HG03469 (cell line): ENCODE measurements at regions not wholly inside any gene's neighbourhood (a gene's known extent, or its start where the extent isn't known, plus 50 kb on each side); places are given as distances from the start of the nearest gene placed in this dataset.
"Not testable (repeated sequence)": the region's sequence is repeated elsewhere in the genome, so short reads cannot be mapped to it uniquely, and the experiment has no call there.

Source experiments
- ATAC-seq: cut with Tn5 transposase; IDR thresholded peaks from one replicate; pipeline ENCODE4 v1.9.1; 2021; ENCODE audit warnings: mild to moderate bottlenecking, moderate library complexity, moderate number of reproducible peaks; ENCODE audit not compliant: unreplicated experiment

DNA sequence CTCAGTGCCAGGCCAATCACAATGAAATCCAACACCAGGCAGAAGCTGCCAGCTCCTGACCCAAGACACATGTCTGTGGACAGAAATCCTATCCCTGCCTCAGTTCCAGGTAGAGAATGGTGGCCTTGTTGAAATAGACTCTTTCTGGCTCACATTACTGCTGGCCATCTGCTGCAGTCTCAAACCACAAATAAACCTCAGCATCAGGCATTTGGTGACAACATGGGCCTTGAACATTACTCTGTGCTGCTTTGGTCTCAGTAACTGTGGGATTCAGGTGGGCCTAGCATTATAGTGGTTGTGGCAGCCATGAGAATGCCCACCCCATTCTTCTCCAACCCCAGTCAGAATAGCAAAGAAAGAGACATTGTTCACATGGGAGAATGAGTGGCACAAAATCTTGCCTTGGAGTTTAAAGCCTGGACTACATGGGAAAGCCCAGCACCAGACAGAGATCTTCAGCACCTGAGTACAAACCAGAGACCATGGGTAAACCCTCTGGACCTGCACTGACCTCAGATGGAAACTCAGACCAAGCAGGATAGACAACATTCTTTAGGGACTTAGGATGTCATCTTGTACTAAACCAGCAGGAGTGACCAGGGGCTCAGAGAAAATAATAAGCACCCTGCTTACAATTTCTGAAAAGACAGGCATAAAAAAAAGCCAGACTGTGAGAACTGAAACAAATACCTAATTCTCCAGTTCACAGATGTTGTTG, 50.4 kb upstream of the TRAM1L1 start:
- no peak for ATAC-seq

DNA sequence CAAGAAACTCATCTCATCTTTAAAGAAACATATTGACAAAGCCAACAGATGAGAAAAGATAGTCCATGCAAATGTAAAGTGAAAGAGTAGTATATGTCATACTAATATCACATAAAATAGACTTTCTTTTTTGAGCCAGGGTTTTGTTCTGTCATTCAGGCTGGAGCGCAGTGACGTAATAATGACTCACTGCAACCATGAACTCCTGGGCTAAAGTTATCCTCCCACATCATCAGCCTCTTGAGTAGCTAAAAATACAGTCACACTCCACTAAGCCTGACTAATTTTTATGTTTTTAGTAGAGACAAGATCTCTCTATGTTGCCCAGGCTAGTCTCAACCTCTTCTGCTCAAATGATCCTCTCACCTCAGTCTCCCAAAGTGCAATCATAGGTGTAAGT, 51.8 kb upstream of the TRAM1L1 start:
- no peak for ATAC-seq

DNA sequence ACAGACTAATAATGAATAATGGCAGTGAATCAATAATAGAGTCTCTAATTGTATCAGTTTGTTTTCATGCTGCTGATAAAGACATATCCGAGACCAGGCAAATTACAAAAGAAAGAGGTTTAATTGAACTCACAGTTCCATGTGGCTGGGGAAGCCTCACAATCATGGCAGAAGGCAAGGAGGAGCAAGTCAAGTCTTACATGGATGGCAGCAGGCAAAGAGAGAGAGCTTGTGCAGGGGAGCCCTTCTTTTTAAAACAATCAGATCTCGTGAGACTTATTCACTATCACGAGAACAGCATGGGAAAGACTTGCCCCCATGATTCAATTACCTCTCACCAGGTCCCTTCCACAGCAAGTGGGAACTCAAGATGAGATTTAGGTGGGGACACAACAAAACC, 53.4 kb upstream of the TRAM1L1 start:
- not testable (repeated sequence) for ATAC-seq

DNA sequence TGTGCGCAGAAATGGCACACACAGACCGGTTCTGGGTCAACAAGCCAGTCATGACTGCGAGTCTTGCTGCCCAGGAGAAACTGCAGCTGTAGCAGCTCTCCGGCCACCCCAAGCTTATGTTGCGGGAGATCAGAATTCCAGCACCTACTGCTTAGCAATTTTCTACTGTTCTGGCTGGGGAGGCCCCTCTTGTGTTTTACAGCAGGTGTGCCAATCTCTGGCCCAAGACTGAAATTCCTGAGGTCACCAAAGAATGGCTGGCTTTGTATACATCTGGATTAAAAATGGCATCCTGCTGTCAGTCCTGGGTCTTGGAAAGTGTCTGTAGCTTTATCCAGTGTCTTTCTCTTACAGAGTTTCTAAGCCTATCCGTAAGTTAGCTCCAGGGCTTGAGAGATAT, 68.9 kb upstream of the TRAM1L1 start:
- no peak for ATAC-seq

DNA sequence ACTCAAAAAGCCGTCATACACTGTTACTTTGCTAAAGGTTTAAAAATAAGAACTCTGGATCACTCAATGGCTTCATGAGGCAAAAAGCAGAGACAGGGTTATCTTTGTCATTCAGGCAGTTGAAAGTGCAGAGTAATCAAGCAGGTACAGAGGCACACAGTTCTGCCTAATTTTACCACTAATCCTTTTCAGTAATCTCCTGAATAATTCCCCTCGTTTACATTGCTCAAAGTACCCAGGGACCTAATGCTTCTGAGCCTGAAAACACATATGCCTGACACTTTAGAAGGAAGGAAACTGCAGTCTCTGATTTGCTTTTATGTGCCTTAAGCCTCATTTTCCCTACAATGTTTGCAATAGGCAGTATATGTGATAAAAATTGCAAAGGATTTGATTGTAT, 71.4 kb upstream of the TRAM1L1 start:
- no peak for ATAC-seq

DNA sequence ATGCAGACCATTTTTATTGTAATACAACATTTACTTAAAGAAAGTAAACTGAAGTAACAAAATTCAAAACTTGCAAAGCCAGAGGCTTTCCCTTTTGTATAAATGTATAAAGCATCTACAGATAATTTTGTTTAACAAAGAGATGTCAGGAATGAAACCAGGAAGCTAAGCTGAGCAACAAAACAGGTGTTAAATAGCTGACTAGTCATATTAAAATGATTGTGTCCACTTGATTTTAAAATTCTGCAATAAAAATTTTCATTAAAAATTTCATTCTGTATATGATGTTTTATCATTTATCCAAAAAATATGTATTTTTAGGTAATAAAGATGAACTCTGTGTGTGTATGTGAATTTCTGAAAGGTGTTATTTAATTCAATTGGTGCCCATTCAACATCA, 72.0 kb upstream of the TRAM1L1 start:
- ATAC-seq, result no peak

DNA sequence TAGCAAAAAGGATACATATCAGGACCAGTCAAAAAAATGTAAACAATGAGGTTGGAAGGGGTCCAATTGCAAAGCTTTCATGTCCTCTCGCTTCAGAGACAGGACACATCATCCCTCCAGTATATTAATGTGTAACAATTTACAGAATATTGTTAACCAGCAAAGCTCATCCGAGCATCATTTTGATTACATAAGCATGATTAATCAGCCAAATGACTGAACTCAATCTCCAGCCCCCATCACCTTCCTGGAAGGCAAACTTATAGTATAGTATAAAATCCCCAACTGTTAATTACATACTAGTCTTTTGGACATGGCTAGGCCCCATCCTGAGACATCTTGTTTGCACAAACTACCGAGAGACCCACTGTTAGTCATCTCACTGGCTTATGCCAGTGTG, 77.6 kb upstream of the TRAM1L1 start:
- no peak for ATAC-seq

DNA sequence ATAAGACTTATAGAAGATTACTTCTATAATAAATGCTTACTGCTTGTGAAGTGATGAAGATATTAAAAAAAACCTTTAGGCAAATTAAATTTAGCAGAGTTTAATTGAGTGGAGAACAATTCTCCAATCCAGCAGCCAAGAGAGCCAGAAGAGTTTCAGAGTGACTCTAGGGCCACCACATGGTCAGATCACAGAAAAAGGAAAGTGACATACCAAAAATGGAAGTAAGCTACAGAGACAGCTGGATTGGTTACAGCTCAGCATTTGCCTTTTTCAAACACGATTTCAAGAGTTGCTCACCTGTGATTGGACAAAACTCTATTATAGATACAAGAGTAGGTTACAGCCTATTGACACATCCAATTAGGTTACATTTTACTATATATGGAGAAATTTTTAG, 79.0 kb upstream of the TRAM1L1 start:
- ATAC-seq, result no peak

DNA sequence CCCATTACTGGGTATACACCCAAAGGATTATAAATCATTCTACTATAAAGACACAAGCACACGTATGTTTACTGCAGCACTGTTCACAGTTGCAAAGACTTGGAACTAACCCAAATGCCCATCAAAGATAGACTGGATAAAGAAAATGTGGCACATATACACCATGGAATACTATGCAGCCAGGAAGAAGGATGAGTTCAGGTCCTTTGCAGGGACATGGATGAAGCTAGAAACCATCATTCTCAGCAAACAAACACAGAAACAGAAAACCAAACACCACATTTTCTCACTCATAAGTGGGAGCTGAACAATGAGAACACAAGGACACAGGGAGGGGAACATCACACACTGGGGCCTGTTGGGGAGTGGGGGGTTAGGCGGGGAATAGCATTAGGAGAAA, 90.0 kb upstream of the TRAM1L1 start:
- not testable (repeated sequence) for ATAC-seq

DNA sequence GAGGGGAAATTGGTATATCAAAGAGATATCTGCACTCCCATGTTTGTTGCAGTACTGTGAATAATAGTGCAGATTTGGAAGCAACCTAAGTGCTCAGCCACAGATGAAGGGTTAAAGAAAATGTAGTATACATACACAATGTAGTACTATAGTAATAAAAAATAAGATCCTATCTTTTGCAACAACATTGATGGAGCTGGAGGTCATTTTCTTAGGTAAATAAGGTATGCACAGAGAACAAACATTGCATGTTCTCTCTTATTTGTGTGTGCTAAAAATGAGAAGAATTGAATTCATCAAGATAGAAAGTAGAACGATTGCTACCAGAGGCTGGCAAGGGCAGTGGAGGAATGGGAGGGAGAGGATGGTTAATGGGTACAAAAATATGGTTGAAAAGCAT, 117.9 kb upstream of the TRAM1L1 start:
- ATAC-seq, result no peak

DNA sequence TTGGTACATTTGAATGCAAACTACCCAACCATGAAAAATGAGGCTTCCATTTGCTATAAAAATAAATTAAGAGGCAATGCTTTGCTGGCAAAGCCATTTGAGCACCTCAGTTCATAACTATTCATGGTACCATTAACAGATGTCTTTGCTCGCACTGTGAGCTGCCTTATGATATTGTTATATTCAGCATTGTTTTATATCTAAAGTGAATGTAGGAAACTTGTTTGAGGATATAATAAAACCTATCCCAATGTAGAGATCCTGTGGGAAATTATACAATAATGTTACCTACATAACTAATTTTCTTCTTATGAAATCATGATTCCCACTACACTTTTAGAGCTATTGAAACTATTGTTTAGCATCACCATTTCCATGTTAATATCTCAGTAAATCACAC, 125.2 kb upstream of the TRAM1L1 start:
- no peak for ATAC-seq

DNA sequence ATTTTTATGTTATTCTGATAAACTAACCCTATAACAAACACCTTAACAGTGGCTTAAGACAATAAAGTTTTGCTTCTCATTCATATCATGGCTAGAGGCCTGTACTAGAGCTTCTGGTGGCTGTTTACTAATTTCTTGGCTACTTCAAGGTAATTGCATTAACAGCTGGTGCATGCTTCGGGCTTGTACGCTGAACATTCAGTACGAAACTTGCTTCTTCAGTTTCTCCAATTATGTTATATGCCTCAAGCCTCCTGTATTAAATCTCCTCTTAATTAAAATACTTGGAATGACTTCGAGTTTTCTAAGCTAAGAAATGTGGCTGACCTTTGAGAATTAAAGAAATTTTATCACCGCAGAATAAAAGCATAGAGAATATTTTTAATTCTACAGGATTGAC, 138.9 kb upstream of the TRAM1L1 start:
- ATAC-seq, result no peak

DNA sequence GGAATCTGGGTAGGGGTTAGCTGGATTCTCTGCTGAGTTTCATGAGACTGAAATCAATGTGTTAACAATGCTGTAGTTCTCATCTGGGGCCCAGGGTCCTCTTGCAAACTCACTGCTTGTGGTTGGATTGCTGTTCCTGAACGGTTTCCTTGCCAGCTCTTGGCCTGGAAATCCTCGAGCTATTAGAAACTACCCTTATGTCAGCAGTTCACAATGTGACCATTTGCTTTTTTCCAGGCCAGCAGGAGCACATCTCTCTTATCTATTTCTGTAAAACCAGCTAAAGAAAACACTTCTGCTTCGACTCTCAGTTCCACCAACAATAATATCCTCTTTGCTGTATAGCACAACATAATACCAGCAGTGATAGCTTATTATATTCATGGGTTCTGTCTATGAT, 140.1 kb upstream of the TRAM1L1 start:
- ATAC-seq, result no peak

DNA sequence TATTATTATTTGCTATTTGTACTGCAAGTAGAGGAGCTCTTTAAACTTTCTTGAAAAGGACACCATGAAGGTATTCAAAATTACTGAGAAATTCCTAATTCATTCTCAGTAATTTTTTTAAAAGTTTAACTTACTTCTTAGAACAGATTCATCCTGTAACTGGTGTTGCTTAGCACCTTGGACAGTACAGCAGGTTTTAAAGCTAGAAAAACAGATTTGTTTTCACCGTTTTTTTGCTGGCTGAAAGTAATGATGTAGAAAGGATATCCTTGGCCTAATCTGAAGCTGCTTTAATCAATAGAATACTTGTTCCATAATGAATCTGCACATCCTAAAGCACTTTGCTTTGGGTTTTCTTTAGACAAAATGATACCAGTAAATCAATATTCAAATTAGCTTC, 142.5 kb upstream of the TRAM1L1 start:
- no peak for ATAC-seq

DNA sequence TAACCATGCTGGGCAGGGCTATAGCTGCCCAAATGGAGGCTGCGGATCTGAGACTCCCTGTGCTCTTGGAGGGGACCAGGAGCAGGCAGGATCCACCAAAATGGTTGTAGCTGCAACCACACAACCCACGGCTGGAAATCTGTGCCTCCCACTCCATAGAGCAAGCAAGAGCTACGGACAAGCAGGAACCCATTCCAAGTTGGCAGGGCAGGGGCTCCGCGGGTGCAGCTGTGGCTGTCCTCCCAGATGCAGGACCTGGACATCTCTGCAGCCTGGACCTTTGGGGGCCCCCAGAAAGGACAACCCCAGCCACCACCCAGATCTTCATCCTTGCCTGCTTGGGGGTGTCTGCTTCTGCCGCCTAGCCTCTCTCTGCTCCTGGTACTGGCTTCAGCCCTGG, 154.1 kb upstream of the TRAM1L1 start:
- ATAC-seq, result no peak

DNA sequence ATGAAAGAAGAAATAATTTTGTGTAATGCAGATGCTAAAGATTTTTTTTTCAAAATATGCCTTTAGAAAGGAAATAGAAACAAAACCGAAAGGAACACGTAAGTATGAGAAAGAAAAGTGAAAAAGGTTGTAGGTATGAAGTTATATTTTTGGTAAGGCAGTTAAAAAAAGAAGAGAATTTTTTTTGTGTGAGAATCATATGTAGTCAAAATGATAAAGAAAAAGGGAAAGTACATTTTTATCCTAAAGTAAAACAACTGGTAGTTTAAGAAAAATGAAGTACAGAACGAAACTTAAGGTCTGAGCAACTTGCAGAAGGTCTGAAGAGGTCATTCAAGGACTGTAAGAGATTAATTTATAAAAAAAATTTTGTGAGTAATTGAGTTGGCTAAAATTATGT, 164.0 kb upstream of the TRAM1L1 start:
- peak; percentile 98 for ATAC-seq

DNA sequence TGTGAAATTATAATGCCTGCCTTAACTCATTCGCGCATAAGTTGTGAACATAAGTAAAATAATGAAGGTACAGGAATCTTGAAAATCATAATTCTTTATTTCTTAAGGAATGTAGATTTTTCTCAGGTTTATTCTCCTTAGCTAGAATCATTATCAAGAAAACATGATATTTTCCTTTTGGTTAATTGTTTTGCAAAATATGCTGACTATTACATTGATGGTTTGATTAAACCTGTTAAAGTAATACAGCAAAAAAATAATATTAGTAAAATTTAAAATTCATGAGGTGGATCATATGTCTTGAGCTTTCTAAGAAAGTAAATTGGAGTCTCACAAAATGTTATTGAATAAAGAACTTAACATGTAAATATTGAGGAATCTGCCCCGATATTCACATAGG, 178.7 kb upstream of the TRAM1L1 start:
- ATAC-seq, result no peak

DNA sequence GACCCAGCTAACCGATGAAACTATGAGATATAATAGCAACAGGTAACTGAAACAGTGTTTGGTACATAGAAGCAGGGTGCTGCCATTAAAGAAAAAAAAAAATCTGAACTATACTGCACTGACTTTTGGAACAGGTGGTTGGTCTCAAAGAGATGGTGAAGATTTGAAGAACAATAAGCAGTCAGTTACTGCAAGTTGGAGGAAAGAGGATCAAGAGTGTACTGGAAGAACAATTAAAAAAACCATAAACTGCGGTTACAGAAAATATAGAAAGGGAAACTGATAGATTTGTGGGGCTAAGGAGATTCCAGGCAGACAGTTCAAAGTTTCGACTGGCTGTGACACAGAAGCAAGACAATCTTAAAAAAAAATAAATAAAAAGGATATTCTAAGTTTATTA, 181.9 kb upstream of the TRAM1L1 start:
- ATAC-seq, result no peak

DNA sequence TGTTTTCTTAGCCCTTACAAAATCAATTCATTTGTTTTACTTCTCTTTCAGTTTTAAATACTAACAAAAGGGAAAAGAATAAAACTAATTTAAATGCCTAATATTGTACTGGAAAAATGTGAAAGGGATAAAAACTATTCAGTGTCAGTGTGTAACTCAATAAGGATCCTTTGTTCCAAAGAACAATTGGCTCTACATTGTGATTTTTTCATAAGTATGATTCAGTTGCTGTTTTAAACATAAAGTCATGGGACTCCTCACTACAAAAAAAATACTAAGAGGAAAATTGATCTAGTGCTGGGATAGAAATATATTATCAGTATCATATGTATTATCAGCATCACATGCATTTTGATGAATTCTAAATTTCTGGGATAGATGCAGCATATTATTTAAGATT, 199.4 kb upstream of the TRAM1L1 start:
- ATAC-seq, result no peak

DNA sequence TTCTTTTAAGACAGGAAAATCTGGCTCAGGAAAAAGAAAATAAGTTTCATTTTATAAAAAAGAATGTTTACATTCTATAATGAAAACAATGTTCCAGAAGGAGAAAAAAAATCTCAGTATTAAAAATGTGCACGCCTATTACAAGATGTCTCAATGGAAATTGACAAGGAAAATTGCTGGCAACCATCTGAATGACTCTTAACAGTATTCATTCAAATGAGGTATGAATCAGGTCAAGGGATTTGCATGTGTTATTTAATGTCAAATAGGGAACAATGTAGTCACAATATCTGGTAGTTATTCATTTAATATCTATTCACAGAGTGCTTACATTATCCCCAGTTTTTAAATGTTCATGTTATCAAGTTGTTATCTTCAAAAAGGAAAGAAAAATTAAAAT, 208.4 kb upstream of the TRAM1L1 start:
- no peak for ATAC-seq

DNA sequence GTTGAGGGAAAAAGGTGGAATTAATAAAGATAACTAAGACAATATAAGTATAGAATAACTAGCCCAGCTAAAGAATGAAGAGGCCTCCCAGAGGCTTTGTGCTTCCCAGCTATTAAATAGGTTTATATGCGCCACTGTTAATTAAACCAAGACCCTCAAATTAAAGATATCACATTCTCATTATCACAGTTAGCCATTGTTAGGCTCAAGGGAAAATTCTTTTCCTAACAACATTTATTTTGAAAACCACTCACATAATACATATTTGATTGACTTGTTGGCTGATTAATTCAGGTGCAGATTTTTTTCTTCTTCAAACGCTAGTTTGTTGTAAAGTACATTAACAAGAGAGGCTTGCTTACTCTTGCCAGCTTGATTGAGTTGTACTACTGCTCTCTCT, 216.8 kb upstream of the TRAM1L1 start:
- ATAC-seq, result no peak

DNA sequence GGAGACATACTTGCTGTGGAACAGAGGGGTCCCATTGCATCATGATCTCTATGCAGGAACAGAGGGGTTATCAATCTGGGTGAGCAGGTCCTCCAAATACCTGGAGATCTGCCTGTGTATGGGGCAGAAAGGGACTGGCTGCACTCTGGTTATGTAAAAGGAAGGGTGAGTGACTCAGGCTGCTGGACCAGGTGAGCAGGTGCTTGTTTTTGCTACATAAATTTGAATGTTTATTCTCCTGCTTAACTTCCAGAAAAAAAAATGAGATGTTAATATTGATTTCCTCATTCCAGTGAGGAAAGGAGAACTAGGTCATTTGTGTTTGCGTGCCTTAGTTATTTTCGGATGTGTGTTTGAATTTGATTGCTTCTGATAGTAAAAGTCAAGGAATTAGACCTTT, 225.8 kb upstream of the TRAM1L1 start:
- ATAC-seq, result no peak

DNA sequence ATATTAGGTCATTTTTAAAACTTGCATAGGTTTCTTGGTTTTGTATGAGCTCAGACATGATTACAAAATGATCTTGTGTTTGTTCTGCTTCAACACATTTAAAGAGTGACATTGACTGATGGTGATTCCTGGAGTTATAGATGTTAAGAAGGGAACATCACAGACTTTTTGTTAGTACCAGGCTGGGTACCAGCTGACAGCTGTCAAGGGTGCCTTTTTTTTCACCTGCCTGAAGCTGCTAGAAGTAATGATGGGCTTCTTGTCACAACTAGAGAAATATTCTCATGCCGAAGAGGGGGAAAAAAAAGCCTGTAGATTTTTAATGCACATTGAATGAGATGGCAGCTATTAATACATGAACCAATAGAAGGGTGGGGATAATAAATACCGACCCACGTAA, 226.6 kb upstream of the TRAM1L1 start:
- no peak for ATAC-seq
